NCI-H2196 (cell line): ENCODE measurements at regions not wholly inside any gene's neighbourhood (a gene's known extent, or its start where the extent isn't known, plus 50 kb on each side); places are given as distances from the start of the nearest gene placed in this dataset.
"Not testable (repeated sequence)": the region's sequence is repeated elsewhere in the genome, so short reads cannot be mapped to it uniquely, and the experiment has no call there.

Source experiments
- DNase-seq: peaks from one replicate; lab custom pipeline; 2025; ENCODE audit not compliant: unreplicated experiment; lab: John Stamatoyannopoulos, UW

DNA sequence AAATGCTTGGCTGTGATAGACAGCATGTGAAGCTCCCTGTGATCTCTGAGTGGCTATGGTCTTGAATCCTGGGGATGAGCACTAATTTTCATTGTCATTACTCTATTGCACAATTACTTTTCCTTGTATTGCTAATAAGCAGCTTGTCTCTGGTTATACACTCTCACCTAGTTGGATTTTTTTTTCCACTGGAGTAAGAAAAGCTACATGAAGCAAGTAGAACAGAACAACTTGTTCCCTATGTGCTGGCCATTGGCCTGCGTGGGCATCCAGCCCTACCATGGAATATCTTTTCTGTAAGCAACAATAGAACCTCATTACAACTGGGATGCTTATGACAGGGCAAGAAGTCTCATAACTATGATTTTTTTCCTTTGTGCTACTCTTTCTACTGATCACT is 807.4 kb downstream of the TNS3 start:
- DNase-seq = no peak

DNA sequence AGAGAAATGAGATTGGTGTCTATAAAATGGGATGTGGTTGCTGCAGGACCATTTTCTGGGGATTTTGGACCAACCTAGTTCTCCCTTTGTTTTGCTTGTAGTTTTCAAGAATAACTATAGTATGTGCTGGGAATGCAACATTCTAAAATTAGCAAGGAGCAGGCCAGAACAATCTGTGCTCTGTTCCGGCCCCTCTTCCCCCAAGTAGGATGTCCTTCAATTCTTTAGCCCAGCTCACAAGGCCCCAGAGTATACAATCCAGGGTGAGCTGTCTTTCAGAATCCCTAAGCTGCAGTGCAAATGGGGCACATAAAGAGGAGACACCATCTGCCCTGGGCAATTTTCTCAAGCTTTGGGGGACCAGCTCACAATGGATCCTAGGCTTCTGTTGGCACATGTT is 809.1 kb downstream of the TNS3 start:
- DNase-seq = no peak

DNA sequence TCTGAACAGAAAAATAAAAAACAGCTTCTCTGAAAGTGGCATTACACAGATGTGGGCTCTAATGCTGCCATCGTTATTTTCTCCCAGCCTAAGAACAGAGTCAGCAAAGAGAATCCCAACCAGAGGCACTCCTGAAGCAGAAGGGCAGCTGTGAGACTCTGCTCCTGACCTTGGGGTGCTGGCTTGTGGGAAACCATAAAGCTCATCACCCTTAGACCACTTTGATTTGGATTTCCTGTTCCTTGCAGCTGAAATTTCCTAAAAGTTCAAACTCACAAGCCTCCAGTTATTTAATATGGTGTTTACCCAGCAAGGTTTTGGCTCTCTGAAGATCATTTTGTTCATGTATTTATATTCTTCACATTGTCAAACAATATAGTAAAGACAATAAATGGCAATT is 814.8 kb downstream of the TNS3 start:
- DNase-seq = no peak

DNA sequence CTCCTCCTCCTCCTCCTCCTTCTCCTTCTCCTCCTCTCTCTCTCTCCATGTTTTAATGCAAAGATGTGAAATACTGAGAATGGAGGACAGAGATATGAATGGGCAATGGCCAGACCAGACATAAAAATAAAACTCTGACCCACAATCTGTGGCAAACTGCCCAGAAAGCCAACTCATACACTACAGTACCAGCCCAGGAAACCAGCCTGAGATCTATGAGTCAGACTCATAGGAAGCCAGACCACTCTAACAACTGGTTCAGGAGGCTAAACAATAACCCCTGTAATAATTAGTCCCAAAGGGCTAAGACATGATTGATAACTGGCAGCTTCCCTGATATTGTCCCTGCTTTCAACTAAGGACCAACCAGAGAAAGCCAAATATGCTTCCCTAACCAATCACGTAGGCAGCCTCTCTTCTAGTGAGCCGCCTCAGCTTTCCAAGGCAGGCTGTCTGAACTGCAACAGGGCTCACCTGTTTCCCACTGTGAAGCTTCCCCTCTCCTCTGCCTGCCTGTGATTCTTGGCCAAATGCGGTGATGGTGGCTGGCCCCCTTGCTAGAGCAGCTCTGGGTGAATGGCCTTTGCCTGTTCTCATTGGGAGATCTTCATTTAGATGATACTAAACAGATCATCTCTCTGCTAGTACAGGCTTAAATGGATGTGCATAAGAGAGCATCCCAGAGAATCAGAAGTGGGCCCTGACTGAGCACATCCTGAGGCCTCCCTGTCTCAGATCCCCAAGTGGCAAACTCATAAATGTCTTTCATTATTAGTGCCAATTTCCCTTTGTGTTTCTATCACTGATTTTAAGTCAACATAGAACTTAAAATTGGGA is 817.6 kb downstream of the TNS3 start:
- no peak for DNase-seq

DNA sequence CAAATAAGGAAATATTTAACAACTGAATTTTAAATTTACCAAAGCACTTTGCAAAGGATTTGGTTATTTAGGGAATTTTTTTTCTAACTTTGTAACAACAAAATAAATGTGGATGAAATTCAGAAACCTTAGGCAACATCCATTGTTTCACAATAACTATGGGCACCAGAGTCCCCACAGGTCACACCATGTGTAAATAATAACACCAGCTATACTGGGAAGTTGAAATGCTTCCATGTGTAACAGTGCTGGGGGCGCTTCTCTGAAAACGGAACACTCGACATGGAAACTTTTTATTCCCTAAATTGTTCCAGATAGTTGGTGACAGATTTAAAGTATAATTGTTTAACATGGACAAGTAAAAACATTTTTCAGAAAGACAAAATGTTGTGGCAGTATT is 818.6 kb downstream of the TNS3 start:
- no peak for DNase-seq

DNA sequence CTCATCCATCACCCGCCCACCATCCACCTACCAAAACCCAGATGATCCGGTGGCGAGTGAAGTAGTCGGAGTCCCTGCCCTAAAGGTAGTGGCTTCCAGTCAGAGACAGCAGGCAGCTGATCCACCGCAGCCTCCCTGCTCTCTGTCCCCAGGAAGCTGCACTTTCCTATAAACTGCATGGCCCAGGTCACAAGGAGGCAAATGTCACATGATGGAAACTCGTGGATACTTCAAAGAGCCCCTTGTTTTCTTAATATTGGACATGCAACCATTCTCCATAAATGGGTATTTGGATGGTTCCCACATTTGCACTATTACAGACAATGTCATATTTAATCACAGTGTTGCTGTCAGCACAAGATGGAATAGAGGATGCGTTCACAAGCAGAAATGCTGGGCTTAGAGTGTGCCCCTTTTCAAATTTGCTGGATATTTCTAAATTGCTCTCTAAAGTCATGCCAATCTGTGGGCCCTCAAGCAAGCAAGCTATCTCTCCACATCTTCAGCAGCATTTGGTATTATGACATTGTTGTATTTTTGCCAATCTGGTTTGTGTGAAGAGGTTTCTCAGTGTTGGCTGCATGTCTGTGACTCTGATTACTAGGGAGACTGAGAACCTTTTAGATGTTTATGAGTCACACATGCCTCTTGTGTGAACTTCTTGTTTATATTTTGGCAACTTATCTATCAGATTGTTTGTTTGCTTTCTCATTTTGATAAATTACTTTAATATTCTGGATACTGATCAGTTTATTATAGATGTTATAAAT is 822.0 kb downstream of the TNS3 start:
- DNase-seq = no peak

DNA sequence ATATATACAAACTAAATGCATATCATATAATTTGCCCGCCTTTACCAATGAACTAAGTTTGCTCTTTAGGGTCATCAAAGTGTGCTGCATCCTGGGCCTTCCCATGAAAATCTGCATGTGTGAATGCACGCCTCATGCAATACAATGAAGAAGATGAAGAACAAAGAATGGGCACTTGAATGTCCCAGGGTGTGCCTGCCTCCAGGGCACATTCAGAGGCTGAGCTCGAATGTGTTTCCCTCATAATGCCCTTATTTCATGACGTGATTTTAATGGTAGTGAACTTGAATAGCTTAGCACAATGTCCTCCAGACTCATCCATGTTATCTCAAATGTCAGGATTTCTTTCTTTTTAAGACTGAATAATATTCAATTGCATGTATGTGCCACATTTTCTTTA is 824.9 kb downstream of the TNS3 start:
- DNase-seq = no peak

DNA sequence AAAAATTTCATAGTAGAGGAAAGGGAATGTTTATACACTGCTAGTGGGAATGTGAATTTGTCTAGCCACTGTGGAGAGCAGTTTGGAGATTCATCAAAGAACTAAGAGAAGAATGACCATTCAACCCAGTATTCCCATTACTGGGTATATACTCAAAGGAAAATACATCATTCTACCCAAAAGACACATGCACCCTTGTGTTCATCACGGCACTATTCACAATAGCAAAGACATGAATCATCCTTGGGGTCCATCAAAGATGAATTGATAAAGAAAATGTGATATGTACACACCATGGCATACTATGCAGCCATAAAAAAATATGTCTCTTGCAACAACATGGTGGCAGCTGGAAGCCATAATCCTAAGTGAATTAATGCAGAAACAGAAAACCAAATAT is 825.7 kb downstream of the TNS3 start:
- no peak for DNase-seq

DNA sequence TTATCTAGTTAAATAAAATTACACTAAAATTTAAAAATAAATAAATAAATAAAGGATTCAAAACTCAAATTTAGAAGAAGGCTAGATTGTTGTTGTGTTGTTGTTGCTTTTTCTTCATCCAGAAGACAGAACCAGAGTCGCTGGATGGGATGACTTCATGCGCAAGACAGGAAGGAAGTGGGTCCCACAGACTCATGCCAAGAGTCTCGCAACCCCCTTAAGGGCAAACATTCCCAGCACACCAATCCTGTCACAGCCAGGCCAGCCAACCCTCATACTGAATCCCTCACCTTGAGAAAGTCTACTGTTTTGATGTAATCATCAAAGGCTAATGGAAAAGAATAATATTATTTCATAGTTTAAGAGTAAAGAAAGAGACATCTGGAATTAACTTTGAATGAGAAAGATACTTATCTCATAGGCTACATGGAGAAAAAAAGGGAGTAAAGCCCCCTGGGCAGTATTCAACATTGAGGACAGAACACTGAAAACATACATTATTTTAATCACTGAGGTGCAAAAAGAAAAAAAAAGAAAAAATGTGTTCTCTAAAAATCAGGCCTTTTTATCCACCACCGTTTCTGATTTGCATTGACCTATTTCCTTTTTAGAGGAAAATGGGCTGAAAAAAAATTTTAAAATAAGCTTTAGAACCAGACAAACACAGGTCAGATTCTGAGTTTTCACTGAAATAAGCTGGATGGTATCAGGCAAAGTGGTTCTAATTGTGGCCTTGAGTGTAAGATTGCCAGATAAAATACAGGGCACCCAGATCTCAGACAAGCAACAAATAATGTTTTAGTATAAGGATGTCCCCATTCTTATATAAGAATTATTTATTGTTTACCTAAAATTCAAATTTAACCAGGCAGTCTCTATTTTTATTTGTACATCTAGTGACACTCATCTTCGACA is 826.5 kb downstream of the TNS3 start:
- no peak for DNase-seq

DNA sequence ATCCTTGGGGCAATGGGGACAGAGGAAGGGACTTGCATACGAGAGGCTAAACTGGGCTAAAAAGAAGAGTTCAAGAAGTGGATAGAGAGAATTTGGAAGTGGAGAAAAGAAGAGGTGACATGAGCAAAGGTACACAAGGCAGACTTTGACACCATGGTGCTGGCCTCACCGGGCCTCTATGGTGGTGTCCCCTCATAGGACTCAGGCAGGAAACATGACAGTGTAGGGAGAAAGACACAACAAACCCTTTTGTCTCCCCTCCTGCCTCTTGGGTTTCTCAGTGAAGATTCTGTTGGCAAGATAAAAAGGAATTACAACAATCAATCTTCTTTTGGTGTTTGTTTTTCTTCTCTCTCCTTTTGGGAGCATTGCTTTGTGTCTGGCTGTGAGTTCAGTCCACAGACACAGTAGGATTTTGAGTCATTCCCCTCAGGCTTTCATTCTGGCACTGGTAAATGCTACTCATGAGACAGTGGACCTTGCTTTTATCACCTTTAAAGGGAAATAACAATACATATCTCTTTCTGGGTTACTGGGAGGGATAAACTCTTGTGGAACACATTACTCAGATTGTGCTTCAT is 827.7 kb downstream of the TNS3 start:
- DNase-seq = no peak

DNA sequence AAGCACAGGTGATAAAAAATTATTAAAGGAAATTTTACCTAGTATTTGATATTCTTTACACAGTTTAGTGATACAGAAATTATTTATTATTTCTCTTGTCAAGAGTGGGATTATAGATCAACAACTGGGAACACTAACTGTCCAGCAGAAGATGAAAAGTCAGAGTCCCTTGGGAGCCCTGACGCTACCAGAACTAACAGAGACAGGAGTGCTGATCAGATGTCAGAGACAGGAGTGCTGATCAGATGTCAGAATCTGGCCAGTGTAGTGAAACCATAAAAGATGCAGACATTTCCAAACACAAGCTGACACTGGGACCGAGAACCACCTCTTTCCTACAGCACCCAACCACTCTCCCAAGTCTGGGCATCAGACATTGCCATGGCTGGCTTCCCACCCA is 828.2 kb downstream of the TNS3 start:
- no peak for DNase-seq

DNA sequence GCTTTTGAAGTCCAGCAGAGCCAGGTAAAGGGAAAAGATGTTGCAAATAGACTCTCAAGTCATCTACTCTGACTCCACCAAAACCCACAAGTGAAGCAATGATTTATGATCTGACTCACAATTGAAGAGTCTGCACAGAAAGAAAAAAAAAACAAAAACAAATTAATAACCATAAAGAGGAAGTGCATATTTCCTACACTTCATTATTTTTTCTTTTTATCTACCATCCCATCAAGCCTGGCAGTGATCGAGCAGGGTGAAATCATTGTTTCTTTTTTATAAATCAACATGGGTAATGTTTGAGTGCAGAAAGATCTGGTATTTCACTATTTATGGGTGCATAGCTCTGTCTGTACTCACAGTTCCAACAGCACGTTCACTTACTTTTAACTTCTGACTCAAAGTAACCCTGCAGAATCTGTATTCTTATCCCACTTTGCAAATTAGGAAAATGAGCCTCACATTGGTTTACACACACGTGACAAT is 829.0 kb downstream of the TNS3 start:
- DNase-seq = no peak

DNA sequence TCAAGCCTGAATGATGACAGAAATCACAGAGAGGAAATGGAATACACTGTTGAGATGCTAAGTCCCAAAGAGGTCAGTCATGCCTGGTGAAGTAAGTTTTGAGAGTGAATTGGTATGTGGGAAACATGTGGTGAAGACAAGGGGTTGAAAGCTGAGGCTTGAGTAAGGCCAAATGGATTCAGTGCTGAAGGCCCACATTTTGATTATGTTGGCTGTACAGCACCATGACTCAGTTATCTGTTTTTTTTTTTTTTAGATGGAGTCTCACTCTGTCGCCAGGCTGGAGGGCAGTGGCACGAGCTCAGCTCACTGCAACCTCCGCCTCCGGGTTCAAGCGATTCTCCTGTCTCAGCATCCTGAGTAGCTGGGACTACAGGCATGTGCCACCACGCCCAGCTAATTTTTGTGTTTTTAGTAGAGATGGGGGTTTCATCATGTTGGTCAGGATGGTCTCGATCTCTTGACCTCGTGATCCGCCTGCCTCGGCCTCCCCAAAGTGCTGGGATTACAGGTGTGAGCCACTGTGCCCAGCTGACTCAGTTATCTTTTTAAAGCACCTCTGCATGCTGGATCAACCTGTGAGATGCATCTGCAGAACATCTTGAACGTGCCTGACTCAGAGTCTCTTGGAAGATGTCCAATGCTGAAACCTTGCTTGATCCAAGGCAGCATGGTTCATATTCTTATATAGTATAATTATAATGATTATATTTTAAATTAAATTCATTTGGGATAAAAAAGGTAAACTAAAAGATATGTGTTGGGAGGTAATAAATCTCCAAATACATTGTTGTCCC is 829.8 kb downstream of the TNS3 start:
- not testable (repeated sequence) for DNase-seq

DNA sequence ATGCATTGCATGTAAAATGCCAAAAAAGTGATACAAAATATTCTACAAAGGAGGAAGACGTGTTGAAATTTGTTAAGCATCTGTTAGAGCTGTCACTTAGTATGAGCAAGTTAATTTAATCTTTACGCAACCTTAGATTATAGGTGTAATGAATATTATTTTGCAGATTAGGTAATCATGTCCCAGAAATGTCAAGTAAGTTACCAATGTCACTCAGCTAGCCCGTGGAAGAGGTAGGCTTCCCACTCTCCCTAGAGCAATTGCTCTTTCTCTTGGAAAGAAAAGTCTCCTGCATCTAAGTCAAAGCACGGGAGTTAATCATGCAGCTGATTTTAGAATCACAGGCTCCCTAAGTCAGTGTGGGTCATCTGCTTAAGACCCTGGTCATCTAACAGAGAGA is 830.4 kb upstream of the IGFBP3 start:
- DNase-seq = no peak

DNA sequence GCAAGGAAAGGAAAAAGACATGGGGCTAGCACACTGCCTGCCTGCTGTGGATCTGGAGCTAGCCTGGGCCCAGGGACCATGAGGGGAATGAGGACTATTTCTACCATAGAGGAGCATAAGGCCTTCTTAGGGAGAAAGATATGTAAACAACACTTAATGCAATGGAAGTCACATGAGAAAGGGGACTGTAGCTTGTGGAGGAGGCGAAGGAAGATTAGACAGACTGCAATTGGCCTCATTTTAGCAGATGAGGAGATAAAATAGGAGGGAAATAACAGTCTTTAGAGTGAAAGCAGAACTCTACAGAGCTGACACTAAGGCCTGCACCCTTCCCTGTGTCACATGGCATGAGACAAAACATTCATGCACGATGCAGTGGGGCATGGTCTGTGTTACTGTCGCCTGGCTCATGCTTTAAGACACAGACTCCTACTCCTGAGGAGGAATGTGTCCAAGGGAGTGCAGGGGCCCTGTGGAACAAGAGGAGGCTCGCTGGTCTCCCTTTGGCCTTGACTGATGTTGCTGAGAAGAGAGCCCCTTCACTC is 829.3 kb upstream of the IGFBP3 start:
- no peak for DNase-seq

DNA sequence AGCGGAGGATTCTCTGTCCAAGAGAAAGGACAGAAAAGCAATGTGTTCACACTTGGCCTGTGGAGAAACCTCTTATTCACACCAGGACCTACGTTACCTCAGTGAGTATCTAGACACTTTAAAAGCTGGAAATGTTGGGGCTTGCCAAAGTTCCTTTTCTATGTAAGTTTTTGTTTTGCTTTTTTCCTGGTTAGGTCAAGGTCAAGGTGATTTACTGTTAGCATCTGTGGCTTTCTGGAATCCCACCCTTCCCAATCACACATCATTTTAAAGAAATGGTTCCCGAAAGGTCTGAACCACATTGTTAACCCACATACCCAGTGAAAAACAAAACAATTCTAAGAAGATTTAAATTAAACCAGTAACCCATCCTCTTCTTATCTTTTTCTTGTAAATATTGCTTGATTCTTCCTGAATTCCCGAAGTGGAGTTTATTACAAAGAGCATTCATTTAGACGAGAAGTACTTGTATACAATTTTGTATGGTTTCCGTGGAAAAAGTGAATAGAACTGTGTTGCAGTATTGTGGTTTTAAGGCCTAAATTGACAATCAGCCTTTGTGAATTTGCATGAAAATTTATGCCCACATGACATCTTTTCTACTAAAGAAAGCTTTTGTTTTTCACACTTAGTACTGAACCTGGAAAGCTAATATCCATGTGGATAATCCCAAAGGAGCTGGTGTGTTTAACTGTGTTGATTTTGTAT is 827.0 kb upstream of the IGFBP3 start:
- no peak for DNase-seq

DNA sequence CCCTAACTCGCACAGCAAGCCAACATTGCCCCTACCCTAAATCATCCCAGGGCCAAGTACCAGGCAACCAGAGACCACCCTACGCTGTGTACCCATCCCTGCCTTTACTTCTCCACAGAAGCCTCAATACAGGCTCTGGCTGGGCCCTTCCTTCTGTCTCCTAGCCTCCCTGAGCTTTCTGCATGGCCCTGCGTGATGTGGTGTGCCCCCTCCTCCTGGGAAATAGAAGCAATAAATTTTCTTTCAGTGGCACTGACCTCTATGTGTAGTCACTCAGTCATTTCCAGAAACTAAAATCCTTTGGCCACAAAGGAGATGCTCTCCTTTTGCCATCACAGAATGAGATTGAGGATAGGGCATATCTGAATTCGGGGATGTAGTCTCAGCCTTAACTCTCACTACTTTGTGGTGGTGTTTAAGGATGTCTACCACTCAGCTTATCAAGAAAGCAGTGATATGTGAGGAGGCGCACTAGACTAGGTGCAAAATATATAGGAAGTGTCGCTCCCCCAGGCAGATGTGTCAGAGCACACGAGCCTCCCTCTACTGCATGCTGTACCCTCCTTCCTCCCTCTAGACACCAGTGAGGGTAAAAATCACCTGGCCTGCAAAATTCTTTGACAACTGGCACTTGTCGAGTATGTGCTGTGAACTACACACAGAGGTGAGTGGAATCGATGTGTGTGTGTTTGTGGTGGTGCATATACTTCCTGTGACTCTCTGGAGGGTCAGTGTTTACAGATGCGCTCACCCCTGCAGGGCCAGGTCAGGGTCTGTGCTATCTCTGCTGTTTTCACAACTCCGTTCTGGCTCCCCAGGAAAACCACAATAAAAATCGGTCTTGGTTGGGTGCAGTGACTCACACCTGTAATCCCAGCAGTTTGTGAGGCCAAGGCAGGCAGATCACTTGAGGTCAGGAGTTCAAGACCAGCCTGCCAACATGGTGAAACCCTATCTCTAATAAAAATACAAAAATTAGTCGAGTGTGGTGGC is 825.9 kb upstream of the IGFBP3 start:
- no peak for DNase-seq

DNA sequence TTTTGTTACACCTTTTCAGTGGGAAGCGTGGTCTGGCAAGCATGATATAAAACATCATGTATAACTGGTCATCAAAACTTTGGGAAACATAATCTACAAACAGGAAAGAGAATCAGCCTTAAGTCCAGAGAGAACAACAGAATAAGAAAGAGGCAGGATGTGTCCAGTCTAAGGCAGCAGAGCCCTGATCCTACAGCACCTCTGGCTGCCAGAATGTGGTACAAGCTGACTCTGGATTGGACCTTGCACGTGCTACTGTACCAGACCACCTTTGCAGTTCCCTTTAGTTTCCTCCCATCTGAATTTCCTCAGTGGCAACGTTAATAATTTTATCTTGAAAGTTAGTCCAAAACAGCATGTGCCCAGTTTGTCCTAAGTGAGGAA is 824.6 kb upstream of the IGFBP3 start:
- no peak for DNase-seq
